HEK293 (cell line): ENCODE measurements at regions not wholly inside any gene's neighbourhood (a gene's known extent, or its start where the extent isn't known, plus 50 kb on each side); places are given as distances from the start of the nearest gene placed in this dataset.

Source experiments
- CTCF ChIA-PET: fragments of 350-600 bp; formaldehyde crosslinking; extraction: SDS; loops from one replicate; lab custom pipeline; 2021; ENCODE audit warnings: antibody characterized with exemption; lab: Yijun Ruan, JAX
- POLR2A ChIA-PET: fragments of 300-600 bp; formaldehyde crosslinking; extraction: SDS; loops from one replicate; lab custom pipeline; 2020; ENCODE audit warnings: antibody characterized with exemption, inconsistent platforms; lab: Yijun Ruan, JAX
- H3K27ac ChIP-seq: fragments of 200-500 bp; sonication (Bioruptor generic); 2 replicates; pipeline ENCODE4 v1.5.1; 2014; ENCODE audit warnings: low read depth, low read length, control low read depth, inconsistent platforms; ENCODE audit errors: extremely low read depth
- H3K36me3 ChIP-seq, 2 experiments: fragments of 200-500 bp in 1 of 2; sonication (Bioruptor generic) in 1 of 2; 1 replicate in 1 of 2; 2 replicates in 1 of 2; pipeline ENCODE4 v1.5.1; 2014 to 2017; ENCODE audit warnings: inconsistent platforms in 2 of 2, low read length in 2 of 2; ENCODE audit not compliant: control insufficient read depth in 2 of 2, insufficient read depth in 1 of 2
- H3K4me1 ChIP-seq: fragments of 200-500 bp; sonication (Bioruptor generic); 2 replicates; pipeline ENCODE4 v1.5.1; 2014; ENCODE audit warnings: mild to moderate bottlenecking, low read length, inconsistent platforms; ENCODE audit not compliant: control insufficient read depth, insufficient read depth
- H3K4me3 ChIP-seq: 2 replicates; pipeline ENCODE4 v1.5.1; 2011; ENCODE audit warnings: low read depth, mild to moderate bottlenecking, control low read depth, low read length, moderate library complexity
- H3K9me3 ChIP-seq: fragments of 200-500 bp; sonication (Bioruptor generic); 2 replicates; pipeline ENCODE4 v1.5.1; 2014; ENCODE audit warnings: low read depth, low read length, inconsistent platforms; ENCODE audit not compliant: control insufficient read depth, insufficient read depth
- ATF2 ChIP-seq: fragments of 450-650 bp; formaldehyde crosslinking; IDR thresholded peaks from 2 replicates; pipeline ENCODE4 v1.5.1; 2016; ENCODE audit warnings: missing biosample characterization, missing genetic modification characterization, low read depth
- GLIS1 ChIP-seq: fragments of 450-650 bp; formaldehyde crosslinking; IDR thresholded peaks from 2 replicates; pipeline ENCODE4 v1.5.1; 2016; ENCODE audit warnings: missing biosample characterization, missing genetic modification characterization
- KLF10 ChIP-seq: fragments of 450-650 bp; IDR thresholded peaks from 2 replicates; pipeline ENCODE4 v1.5.1; 2018; ENCODE audit warnings: missing biosample characterization, mild to moderate bottlenecking, missing genetic modification characterization
- KLF7 ChIP-seq: fragments of 450-650 bp; formaldehyde crosslinking; IDR thresholded peaks from 2 replicates; pipeline ENCODE4 v1.5.1; 2016; ENCODE audit warnings: missing biosample characterization, missing genetic modification characterization, borderline replicate concordance
- PRDM2 ChIP-seq: fragments of 450-650 bp; formaldehyde crosslinking; IDR thresholded peaks from 2 replicates; pipeline ENCODE4 v1.5.1; 2016; ENCODE audit warnings: missing biosample characterization, missing genetic modification characterization, borderline replicate concordance
- RBAK ChIP-seq: fragments of 450-650 bp; formaldehyde crosslinking; IDR thresholded peaks from 2 replicates; pipeline ENCODE4 v1.5.1; 2016; ENCODE audit warnings: missing biosample characterization, missing genetic modification characterization
- ZBTB1 ChIP-seq: fragments of 450-650 bp; formaldehyde crosslinking; IDR thresholded peaks from 2 replicates; pipeline ENCODE4 v1.5.1; 2016; ENCODE audit warnings: missing biosample characterization, missing genetic modification characterization
- ZBTB17 ChIP-seq: fragments of 450-650 bp; formaldehyde crosslinking; IDR thresholded peaks from 2 replicates; pipeline ENCODE4 v1.5.1; 2016; ENCODE audit warnings: missing biosample characterization, missing genetic modification characterization
- ZBTB7A ChIP-seq: fragments of 450-650 bp; formaldehyde crosslinking; IDR thresholded peaks from 2 replicates; pipeline ENCODE4 v1.5.1; 2016; ENCODE audit warnings: low read depth, missing biosample characterization, missing genetic modification characterization
- ZEB2 ChIP-seq: fragments of 450-650 bp; formaldehyde crosslinking; IDR thresholded peaks from 2 replicates; pipeline ENCODE4 v1.5.1; 2016; ENCODE audit warnings: missing biosample characterization, missing genetic modification characterization
- ZNF121 ChIP-seq: fragments of 450-650 bp; formaldehyde crosslinking; IDR thresholded peaks from 2 replicates; pipeline ENCODE4 v1.5.1; 2016; ENCODE audit warnings: missing biosample characterization, missing genetic modification characterization
- ZNF174 ChIP-seq: fragments of 450-650 bp; formaldehyde crosslinking; IDR thresholded peaks from 2 replicates; pipeline ENCODE4 v1.5.0; 2017; ENCODE audit warnings: missing biosample characterization, mild to moderate bottlenecking, missing genetic modification characterization
- ZNF184 ChIP-seq: fragments of 450-650 bp; IDR thresholded peaks from 2 replicates; pipeline ENCODE4 v1.5.1; 2018; ENCODE audit warnings: missing biosample characterization, mild to moderate bottlenecking, missing genetic modification characterization
- ZNF214 ChIP-seq: fragments of 450-650 bp; formaldehyde crosslinking; IDR thresholded peaks from 2 replicates; pipeline ENCODE4 v1.5.1; 2017; ENCODE audit warnings: missing biosample characterization, mild to moderate bottlenecking, missing genetic modification characterization, borderline replicate concordance
- ZNF341 ChIP-seq: fragments of 450-650 bp; formaldehyde crosslinking; IDR thresholded peaks from 2 replicates; pipeline ENCODE4; 2016; ENCODE audit warnings: low read depth, missing biosample characterization, missing genetic modification characterization
- ZNF416 ChIP-seq: fragments of 450-650 bp; formaldehyde crosslinking; IDR thresholded peaks from 2 replicates; pipeline ENCODE4 v1.5.1; 2016; ENCODE audit warnings: missing biosample characterization, missing genetic modification characterization
- ZNF501 ChIP-seq: fragments of 450-650 bp; formaldehyde crosslinking; IDR thresholded peaks from 2 replicates; pipeline ENCODE4 v1.5.1; 2016; ENCODE audit warnings: missing biosample characterization, missing genetic modification characterization
- ZNF513 ChIP-seq: fragments of 450-650 bp; IDR thresholded peaks from 2 replicates; pipeline ENCODE4 v1.5.1; 2018; ENCODE audit warnings: missing biosample characterization, missing genetic modification characterization
- ZNF518A ChIP-seq: fragments of 450-650 bp; formaldehyde crosslinking; conservative IDR thresholded peaks from 2 replicates; pipeline ENCODE4 v1.5.1; 2016; ENCODE audit warnings: low read depth, missing biosample characterization, missing genetic modification characterization
- ZNF530 ChIP-seq: fragments of 450-650 bp; formaldehyde crosslinking; IDR thresholded peaks from 2 replicates; pipeline ENCODE4 v1.5.1; 2016; ENCODE audit warnings: low read depth, missing biosample characterization, missing genetic modification characterization
- ZNF558 ChIP-seq: fragments of 450-650 bp; formaldehyde crosslinking; IDR thresholded peaks from 2 replicates; pipeline ENCODE4 v1.5.1; 2016; ENCODE audit warnings: missing biosample characterization, missing genetic modification characterization
- ZNF704 ChIP-seq: fragments of 450-650 bp; formaldehyde crosslinking; IDR thresholded peaks from 2 replicates; pipeline ENCODE4 v1.5.1; 2016; ENCODE audit warnings: missing biosample characterization, missing genetic modification characterization
- ZSCAN30 ChIP-seq: fragments of 450-650 bp; IDR thresholded peaks from 2 replicates; pipeline ENCODE4 v1.5.1; 2018; ENCODE audit warnings: missing biosample characterization, mild to moderate bottlenecking, missing genetic modification characterization, moderate library complexity

- TF ChIP-seq PRDM2 (tag by site-specific recombination): no peak
- no peak for TF ChIP-seq ZNF558 (tag by site-specific recombination)
- no peak for TF ChIP-seq ZNF214 (tag by site-specific recombination)
- TF ChIP-seq ZNF704: no peak
- TF ChIP-seq ZNF518A (tag by site-specific recombination): no peak
- TF ChIP-seq KLF7 (tag by site-specific recombination): no peak
- no peak for TF ChIP-seq ZBTB1 (tag by site-specific recombination)
- TF ChIP-seq ZBTB7A: no peak
These were observed 155.8 kb downstream of the COL6A3 start (continued) for GRCh38 chr2:237258116-237258515.

- POLR2A ChIA-PET: interaction anchor here (1.0 kb wide), 1 partner anchor 173 kb away, joined by 3 read pairs; the partner anchor contains the start of gene COPS8
- no peak overlapping the region for H3K27ac ChIP-seq
- no peaks in the 10 kb centered on the region for H3K36me3 ChIP-seq
- H3K4me3 ChIP-seq: no peak overlapping the region
- no peaks in the 10 kb centered on the region for H3K9me3 ChIP-seq
- H3K4me1 ChIP-seq: no peaks in the 10 kb centered on the region
- CTCF ChIA-PET: no interaction called here
- TF ChIP-seq ZSCAN30 (no peak), RBAK (tag by site-specific recombination) (no peak), ZNF174 (tag by site-specific recombination) (no peak), ZNF501 (tag by site-specific recombination) (no peak), ZBTB17 (tag by site-specific recombination) (no peak), GLIS1 (tag by site-specific recombination) (no peak), ZBTB7A (no peak), ZNF530 (tag by site-specific recombination) (no peak), ZNF121 (tag by site-specific recombination) (no peak), ZNF341 (tag by site-specific recombination) (no peak), ZNF184 (tag by site-specific recombination) (no peak), ZEB2 (tag by site-specific recombination) (no peak), KLF10 (tag by site-specific recombination) (no peak), ZNF513 (tag by site-specific recombination) (no peak), ATF2 (tag by site-specific recombination) (no peak), ZNF416 (tag by site-specific recombination) (no peak)
These were observed 155.3 kb downstream of the COL6A3 start for GRCh38 chr2:237258615-237259014.
